Neutrophil (primary cell): ENCODE measurements at regions not wholly inside any gene's neighbourhood (a gene's known extent, or its start where the extent isn't known, plus 50 kb on each side); places are given as distances from the start of the nearest gene placed in this dataset.

Source experiments
- H3K27ac ChIP-seq: fragments of 200-600 bp; sonication (generic); 2 replicates; pipeline ENCODE4 v1.5.1; 2016; ENCODE audit warnings: mild to moderate bottlenecking, moderate library complexity
- H3K27me3 ChIP-seq: fragments of 200-600 bp; sonication (generic); 2 replicates; pipeline ENCODE4 v1.6.0; 2016; ENCODE audit warnings: mild to moderate bottlenecking
- H3K36me3 ChIP-seq: fragments of 200-600 bp; sonication (generic); 2 replicates; pipeline ENCODE4 v1.5.1; 2017
- H3K4me1 ChIP-seq, 2 experiments: fragments of 200-600 bp in 1 of 2; sonication (generic) in 1 of 2; 1 replicate in 1 of 2; 2 replicates in 1 of 2; pipeline versions ENCODE4 v1.5.1 to v1.6.1; 2013 to 2016; ENCODE audit warnings: low read depth in 1 of 2, low read length in 1 of 2, mild to moderate bottlenecking in 1 of 2, moderate library complexity in 1 of 2; ENCODE audit not compliant: control insufficient read depth in 1 of 2, insufficient read depth in 1 of 2
- H3K4me3 ChIP-seq, 2 experiments: fragments of 200-600 bp in 1 of 2; sonication (generic) in 1 of 2; 1 replicate in 1 of 2; 2 replicates in 1 of 2; pipeline ENCODE4 v1.5.1; 2013 to 2016; ENCODE audit warnings: low read depth in 1 of 2, low read length in 1 of 2, mild to moderate bottlenecking in 1 of 2, moderate library complexity in 1 of 2
- H3K9me3 ChIP-seq: fragments of 200-600 bp; sonication (generic); 2 replicates; pipeline ENCODE4 v1.5.1; 2016
- TF ChIP-seq, protein P1 (sequence below): fragments of 200-600 bp; sonication (generic); IDR thresholded peaks from 2 replicates; pipeline ENCODE4 v1.5.1; 2016; ENCODE audit warnings: antibody characterized with exemption

DNA sequence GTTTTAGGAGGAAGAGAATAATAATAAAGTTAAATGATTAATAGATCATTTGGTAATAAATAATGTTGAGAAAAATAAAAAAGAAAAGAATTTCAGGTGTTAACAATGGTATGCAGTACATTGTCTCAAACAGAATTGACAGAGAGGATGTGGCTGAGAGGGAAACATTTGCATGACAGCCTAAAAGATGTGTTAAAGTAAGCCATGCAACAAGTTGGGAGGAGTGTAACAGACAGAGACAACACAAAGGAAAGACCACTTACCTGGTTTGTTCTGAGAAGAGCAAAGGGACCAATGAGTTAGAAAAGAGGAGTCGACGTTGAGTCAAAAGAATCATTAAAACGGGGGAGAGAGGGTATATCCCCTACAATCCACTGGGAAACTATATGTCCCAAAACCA lies 814.0 kb downstream of the KCNT2 start:
- Histone ChIP-seq H3K27me3 (no peaks in the 10 kb centered on the region), H3K4me1 (no peaks in the 10 kb centered on the region), H3K36me3 (no peaks in the 10 kb centered on the region), H3K4me3 (no peak overlapping the region), H3K27ac (no peak overlapping the region), H3K9me3 (no peaks in the 10 kb centered on the region)
- TF ChIP-seq, protein P1, sequence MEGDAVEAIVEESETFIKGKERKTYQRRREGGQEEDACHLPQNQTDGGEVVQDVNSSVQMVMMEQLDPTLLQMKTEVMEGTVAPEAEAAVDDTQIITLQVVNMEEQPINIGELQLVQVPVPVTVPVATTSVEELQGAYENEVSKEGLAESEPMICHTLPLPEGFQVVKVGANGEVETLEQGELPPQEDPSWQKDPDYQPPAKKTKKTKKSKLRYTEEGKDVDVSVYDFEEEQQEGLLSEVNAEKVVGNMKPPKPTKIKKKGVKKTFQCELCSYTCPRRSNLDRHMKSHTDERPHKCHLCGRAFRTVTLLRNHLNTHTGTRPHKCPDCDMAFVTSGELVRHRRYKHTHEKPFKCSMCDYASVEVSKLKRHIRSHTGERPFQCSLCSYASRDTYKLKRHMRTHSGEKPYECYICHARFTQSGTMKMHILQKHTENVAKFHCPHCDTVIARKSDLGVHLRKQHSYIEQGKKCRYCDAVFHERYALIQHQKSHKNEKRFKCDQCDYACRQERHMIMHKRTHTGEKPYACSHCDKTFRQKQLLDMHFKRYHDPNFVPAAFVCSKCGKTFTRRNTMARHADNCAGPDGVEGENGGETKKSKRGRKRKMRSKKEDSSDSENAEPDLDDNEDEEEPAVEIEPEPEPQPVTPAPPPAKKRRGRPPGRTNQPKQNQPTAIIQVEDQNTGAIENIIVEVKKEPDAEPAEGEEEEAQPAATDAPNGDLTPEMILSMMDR = no peak

DNA sequence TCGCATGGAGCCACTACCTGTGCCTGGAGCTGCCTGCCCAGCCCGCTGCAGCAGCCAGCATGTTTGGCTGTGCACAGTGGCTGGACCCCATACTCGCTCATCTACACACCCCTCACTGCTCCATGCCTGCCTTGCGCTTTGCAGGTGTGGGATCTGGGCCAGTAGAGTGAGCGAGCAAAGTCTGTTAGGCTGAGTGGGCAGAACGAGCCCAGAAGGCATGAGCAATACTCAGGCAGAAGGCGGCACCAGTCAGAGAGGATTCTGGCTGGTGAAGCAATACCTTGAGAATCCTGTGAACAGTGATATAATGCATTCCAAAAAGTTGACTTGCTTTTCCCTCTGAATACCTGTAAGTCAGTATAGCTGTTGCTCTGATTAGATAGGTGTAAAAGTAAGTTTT lies 816.4 kb downstream of the KCNT2 start:
- TF ChIP-seq, protein P1 = no peak
- Histone ChIP-seq H3K36me3 (no peaks in the 10 kb centered on the region), H3K4me3 (no peak overlapping the region), H3K27me3 (no peaks in the 10 kb centered on the region), H3K4me1 (no peaks in the 10 kb centered on the region), H3K27ac (no peak overlapping the region), H3K9me3 (no peaks in the 10 kb centered on the region)

DNA sequence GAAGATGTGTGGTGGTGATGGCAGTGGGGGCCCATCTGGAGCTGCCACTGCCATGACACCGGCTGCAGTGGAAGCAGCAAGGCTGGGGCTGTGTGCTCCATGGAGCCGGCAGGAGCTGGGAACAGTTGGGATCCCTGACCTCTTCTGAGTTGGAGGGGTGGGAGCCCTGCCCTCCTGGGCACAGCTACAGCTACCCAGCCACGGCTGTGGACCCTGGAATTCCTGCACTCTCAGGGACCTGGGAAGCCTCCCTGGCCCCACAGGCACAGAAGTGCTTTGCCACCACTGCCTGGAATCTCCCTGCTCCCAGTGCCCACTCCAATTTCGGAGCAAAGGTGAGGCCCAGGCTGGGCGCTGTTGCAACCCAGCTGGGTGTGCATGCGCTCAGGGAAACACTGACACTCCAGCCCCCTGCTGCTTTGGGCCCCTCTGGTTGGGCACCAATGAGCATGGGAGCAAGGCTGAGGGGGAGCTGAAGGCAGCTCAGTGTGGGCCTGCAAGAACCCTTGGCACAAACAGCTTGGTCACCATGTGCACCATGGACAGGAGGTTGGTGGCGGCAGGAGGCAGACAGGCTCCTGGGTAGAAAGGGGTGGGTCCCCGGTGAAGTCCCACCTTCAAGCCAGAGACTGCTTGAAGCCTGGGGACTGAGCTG lies 817.6 kb downstream of the KCNT2 start:
- H3K36me3 ChIP-seq = no peaks in the 10 kb centered on the region
- no peak overlapping the region for H3K4me3 ChIP-seq
- TF ChIP-seq, protein P1 = no peak
- no peaks in the 10 kb centered on the region for H3K4me1 ChIP-seq
- H3K27ac ChIP-seq = no peak overlapping the region
- no peaks in the 10 kb centered on the region for H3K9me3 ChIP-seq
- no peaks in the 10 kb centered on the region for H3K27me3 ChIP-seq

DNA sequence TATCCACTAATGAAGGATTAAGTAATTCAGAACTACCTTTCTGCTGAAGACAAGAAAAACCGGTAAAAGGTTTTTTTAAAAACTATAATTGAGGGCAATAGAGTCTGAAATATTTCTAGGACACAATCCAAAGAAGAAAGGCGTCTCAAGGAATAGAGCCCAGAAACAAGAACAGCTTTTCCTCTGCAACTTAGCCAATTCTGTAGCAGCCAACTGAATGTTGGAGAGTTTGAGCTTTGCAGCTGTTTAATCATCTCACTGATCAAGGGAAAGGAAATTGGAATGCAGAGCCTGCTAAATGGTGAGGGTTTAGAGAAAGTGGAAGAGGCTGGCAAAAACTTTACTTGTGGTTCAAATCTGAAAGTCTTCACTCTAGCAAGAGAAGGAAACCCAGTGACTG lies 818.9 kb downstream of the KCNT2 start:
- Histone ChIP-seq H3K4me1 (no peaks in the 10 kb centered on the region), H3K9me3 (no peaks in the 10 kb centered on the region), H3K27ac (no peak overlapping the region), H3K27me3 (no peaks in the 10 kb centered on the region), H3K36me3 (no peaks in the 10 kb centered on the region), H3K4me3 (no peak overlapping the region)
- TF ChIP-seq, protein P1 = no peak

DNA sequence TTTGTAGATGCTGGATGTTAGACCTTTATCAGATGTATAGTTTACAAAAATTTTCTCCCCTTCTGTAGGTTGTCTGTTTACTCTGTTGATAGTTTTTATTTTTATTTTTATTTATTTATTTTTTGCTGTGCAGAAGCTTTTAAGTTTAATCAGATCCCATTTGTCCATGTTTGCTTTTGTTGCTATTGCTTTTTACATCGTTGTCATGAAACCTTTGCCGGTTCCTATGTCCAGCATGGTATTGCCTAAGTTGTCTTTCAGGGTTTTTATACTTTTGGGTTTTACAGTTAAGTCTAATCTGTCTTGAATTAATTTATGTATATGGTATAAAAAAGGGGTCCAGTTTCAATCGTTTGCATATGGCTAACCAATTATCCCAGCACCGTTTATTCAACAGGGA lies 819.5 kb downstream of the KCNT2 start:
- Histone ChIP-seq H3K27ac (no peak overlapping the region), H3K4me3 (no peak overlapping the region), H3K36me3 (no peaks in the 10 kb centered on the region), H3K4me1 (no peaks in the 10 kb centered on the region), H3K9me3 (no peaks in the 10 kb centered on the region), H3K27me3 (no peaks in the 10 kb centered on the region)
- TF ChIP-seq, protein P1 = no peak
